ENCODE measurements at regions not wholly inside any gene's neighbourhood (a gene's known extent, or its start where the extent isn't known, plus 50 kb on each side); places are given as distances from the start of the nearest gene placed in this dataset.

- TF ChIP-seq CTCF (IDR thresholded peaks at IDR 0.05): no peak
- TF ChIP-seq EP300 (IDR thresholded peaks at IDR 0.05): no peak
- TF ChIP-seq POLR2A (IDR thresholded peaks at IDR 0.05): no peak
Observed at GRCh38 chr15:69747193-69747592, 294.6 kb downstream of the RPLP1 start.

All from gastroesophageal sphincter (tissue), 3 donors.